HPDE6-E6E7 (cell line): ENCODE measurements at regions not wholly inside any gene's neighbourhood (a gene's known extent, or its start where the extent isn't known, plus 50 kb on each side); places are given as distances from the start of the nearest gene placed in this dataset.

Source experiments
- DNase-seq: peaks from one replicate; pipeline ENCODE4 v3.0.0; 2011; ENCODE audit warnings: missing footprints; ENCODE audit errors: extremely low spot score

- DNase-seq, result no peak
Measured at GRCh38 chr9:99436616-99437015, 214.5 kb downstream of the SEC61B start.

GRCh38 chr9:99437145-99437544 is 215.1 kb downstream of the SEC61B start:
- DNase-seq, result no peak

- DNase-seq, result no peak
Measured at GRCh38 chr9:99438596-99438995, 216.5 kb downstream of the SEC61B start.

GRCh38 chr9:99441829-99442228 is 219.7 kb downstream of the SEC61B start:
- DNase-seq, result no peak

- peak; percentile 76 for DNase-seq
Measured at GRCh38 chr9:99445371-99445891, 223.3 kb downstream of the SEC61B start.

GRCh38 chr9:99445920-99446319 is 223.8 kb downstream of the SEC61B start:
- no peak for DNase-seq

GRCh38 chr9:99447951-99448350 is 225.9 kb downstream of the SEC61B start:
- DNase-seq, result no peak

- no peak for DNase-seq
Measured at GRCh38 chr9:99449726-99450125, 227.6 kb downstream of the SEC61B start.

GRCh38 chr9:99451112-99451606 is 229.1 kb downstream of the SEC61B start:
- no peak for DNase-seq

- DNase-seq, result no peak
Measured at GRCh38 chr9:99457406-99457805, 235.3 kb downstream of the SEC61B start.

GRCh38 chr9:99457981-99458380 is 235.9 kb downstream of the SEC61B start:
- no peak for DNase-seq

- DNase-seq, result no peak
Measured at GRCh38 chr9:99459919-99460318, 237.8 kb downstream of the SEC61B start.

GRCh38 chr9:99463131-99463530 is 241.0 kb downstream of the SEC61B start:
- DNase-seq, result no peak

- no peak for DNase-seq
Measured at GRCh38 chr9:99464568-99464967, 242.5 kb downstream of the SEC61B start.

- DNase-seq, result no peak
Measured at GRCh38 chr9:99465231-99465907, 243.3 kb downstream of the SEC61B start.

GRCh38 chr9:99466104-99466503 is 244.0 kb downstream of the SEC61B start:
- DNase-seq, result no peak

GRCh38 chr9:99466781-99467180 is 244.7 kb downstream of the SEC61B start:
- no peak for DNase-seq

- no peak for DNase-seq
Measured at GRCh38 chr9:99471033-99471432, 249.0 kb downstream of the SEC61B start.

- no peak for DNase-seq
Measured at GRCh38 chr9:99472240-99472915, 250.3 kb downstream of the SEC61B start.

- no peak for DNase-seq
Measured at GRCh38 chr9:99472916-99473245, 250.8 kb downstream of the SEC61B start.

- no peak for DNase-seq
Measured at GRCh38 chr9:99474186-99474585, 252.1 kb downstream of the SEC61B start.

GRCh38 chr9:99475401-99476065 is 253.5 kb downstream of the SEC61B start:
- DNase-seq, result no peak
